ENCODE measurements at regions not wholly inside any gene's neighbourhood (a gene's known extent, or its start where the extent isn't known, plus 50 kb on each side); places are given as distances from the start of the nearest gene placed in this dataset.

GRCh38 chr7:83814480-83814879, 165.5 kb upstream of the SEMA3E start:
- TF ChIP-seq ZNF335 (CRISPR knock-in tag; IDR thresholded peaks at IDR 0.05) = no peak
- TF ChIP-seq GMEB1 (CRISPR knock-in tag; IDR thresholded peaks at IDR 0.05; ENCODE audit: borderline replicate concordance) = no peak
- TF ChIP-seq ADNP (CRISPR knock-in tag; IDR thresholded peaks at IDR 0.05) = no peak
- no peak for TF ChIP-seq EZH2 (conservative IDR thresholded peaks at IDR 0.05; ENCODE audit: low read depth, low read length)
- no peak for TF ChIP-seq KAT2B (IDR thresholded peaks at IDR 0.05; ENCODE audit: borderline replicate concordance, low read depth, low read length)
- no peak for TF ChIP-seq ZFP36 (IDR thresholded peaks at IDR 0.05; ENCODE audit: borderline replicate concordance, low read depth, low read length, partially characterized antibody)
- no peak for TF ChIP-seq CTCF (CRISPR knock-in tag; IDR thresholded peaks at IDR 0.05)

Data from HepG2 (cell line).